A172 (cell line): ENCODE measurements at regions not wholly inside any gene's neighbourhood (a gene's known extent, or its start where the extent isn't known, plus 50 kb on each side); places are given as distances from the start of the nearest gene placed in this dataset.

ENCODE experiments used
- DNase-seq: peaks from one replicate; pipeline ENCODE4 v3.0.0-alpha.2; 2015; ENCODE audit warnings: low spot score

DNA sequence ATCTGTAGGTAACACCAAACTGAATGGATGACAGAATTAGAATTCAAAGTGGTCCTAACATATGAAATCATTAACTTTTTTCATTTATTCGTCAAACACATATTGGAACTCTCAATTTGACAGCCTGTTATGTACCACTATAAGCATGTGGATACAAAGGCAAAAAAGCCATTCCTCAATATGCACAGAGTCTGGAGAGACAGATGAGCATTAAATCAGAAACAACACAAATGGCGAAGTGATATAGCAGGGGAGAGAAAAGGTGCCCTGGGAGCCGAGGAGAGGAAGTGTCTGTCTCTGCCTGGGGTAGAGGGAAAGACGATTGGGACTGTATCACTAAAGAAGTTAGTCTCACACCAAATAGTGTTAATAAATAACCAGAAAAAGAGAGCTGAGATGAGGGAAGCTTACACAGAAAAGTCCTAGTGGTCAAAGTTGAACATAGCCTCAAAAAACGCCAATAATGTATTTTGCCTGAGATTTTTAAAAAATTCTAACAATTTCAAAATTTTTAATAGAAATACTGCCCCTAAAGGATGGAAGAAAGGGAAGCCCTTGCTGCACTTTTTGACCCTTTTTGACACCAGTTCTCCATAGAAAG is 417.5 kb downstream of the TUSC7 start:
- DNase-seq, result no peak

DNA sequence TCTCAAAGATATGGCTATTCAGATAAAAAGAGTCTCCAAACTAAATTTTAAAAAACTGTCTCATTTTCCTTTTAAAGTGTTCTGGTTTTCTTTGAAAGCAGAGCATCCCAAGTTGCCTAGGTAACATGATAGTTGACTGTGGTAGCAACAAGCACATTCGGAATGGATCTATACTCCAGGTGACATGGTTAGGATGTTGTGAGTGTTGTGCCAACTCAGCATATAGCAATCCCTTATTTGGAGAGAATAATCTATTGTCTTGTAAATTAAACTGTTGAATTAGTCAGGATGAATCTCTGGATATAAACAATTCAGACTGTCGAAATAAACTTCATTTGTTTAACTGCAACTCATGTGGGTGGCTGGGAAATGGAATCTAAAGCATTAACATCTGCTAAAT is 418.6 kb downstream of the TUSC7 start:
- DNase-seq, result no peak

GRCh38 chr3:117128872-117129271 is 419.3 kb downstream of the TUSC7 start:
- no peak for DNase-seq

- no peak for DNase-seq
Measured at GRCh38 chr3:117129516-117129915, 419.9 kb downstream of the TUSC7 start.

DNA sequence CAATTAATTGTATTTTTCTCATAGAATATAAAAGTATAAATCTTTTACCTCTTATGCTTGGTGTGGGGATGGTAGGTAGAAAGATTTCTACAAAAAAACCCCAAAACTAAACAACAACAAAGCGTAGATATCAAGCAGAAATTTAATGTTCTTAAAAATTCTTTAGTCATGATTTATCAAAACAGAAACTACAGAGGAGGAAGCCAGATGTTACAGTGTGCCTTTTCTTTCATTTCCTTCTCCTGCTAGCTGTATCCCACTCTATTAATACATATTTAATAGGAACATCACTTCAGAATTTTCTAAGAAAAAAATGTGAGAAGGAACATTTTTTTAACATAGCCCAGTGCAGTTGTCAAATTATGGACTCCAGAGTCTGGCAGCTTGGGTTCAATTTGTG is 420.6 kb downstream of the TUSC7 start:
- no peak for DNase-seq

- no peak for DNase-seq
Measured at GRCh38 chr3:117131259-117131658, 421.7 kb downstream of the TUSC7 start.

DNA sequence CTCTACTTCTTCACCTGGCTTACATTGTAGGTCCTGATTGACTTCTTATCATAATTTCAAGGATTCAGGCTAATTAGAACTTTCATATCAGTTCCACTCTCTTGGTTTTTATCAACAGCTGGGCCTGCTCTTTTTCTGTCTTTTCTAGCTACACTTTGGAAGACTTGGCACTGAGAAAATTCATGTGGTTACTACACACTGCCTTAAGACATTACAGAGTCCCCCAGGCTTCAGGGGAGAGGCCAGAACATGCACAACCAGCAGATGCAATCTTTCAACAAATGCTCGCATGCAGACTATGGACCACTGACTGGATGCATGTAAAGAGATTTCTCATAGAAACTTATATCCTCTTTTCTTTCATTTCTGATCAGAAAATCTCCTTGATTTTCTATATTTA is 423.5 kb downstream of the TUSC7 start:
- no peak for DNase-seq

DNA sequence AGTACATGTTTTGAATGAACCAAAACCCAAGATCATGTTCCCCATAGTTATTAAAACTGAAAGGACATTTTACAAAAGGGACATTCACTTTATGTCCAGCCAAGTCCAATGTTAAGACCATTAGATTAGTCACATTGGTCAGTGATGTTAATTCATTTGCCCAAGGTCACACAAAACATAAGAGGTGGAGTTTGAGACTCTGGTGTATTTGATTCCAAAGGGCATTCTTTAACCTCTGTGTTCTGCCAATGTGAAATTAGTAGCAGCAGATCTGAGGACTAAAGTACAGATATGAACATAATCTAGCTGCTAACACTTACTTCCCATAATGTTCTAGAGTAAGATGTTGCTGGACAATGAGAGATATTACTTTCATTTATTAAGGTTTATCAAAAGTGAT is 425.6 kb downstream of the TUSC7 start:
- no peak for DNase-seq

- no peak for DNase-seq
Measured at GRCh38 chr3:117136003-117136402, 426.4 kb downstream of the TUSC7 start.

- DNase-seq, result no peak
Measured at GRCh38 chr3:117137065-117137464, 427.5 kb downstream of the TUSC7 start.

DNA sequence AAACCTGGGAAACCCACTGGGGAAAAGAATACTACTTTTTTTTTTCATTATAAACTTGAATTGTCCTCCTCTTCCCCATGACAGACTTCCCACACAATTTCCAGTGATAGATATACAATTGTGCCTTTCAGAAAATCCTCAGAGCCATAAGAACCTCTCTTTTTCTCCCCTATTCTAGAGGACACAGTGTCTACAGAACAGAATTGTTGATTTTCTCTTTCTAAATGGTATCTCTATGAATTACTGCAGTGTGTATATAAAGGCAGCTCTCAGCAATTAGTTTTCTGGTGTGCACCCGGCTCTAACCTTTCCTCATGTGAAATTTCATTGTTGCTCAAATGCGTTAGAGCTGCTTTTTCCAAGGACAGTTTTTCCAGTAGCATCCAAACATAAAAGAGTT is 430.1 kb downstream of the TUSC7 start:
- no peak for DNase-seq

GRCh38 chr3:117141812-117142211 is 432.2 kb downstream of the TUSC7 start:
- DNase-seq, result no peak

GRCh38 chr3:117144853-117145252 is 435.3 kb downstream of the TUSC7 start:
- DNase-seq, result no peak

DNA sequence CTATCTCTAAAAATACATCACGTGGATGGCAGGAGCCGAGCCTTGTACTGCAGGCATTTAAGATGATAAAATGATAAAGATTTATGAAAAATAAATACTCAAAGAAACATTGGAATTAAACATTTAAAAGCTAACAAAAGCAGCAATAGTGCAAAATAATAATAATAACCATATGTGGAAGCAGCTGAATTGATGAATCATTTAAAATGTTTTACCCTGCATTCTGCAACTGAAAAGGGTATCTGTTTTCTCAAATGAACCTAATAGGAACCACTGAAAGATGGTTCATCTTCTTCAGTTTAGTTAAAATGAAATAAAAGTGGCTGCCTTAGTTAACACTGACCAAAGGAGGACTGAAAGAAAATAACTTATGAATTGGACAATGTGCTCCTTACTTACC is 436.1 kb downstream of the TUSC7 start:
- DNase-seq, result no peak

GRCh38 chr3:117146571-117146970 is 437.0 kb downstream of the TUSC7 start:
- no peak for DNase-seq

DNA sequence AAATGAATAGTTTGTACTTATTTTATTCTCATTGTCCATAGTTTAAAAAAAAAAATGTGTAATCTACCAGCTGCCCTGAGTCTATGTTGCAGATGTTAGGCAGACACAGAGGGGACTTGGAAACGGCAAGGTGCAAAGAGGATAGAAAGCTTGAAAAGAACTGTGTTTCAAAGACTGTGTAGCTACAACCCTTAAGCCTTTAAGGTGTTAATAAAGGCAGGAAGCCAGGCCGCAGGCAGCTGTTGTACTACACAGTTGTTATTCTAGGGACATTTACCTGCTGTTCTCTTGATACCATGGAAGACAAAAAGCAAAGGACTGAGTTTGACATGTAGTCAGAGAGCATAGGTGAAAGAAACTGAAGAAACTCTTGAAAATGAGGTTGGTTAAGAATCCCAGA is 440.0 kb downstream of the TUSC7 start:
- DNase-seq, result no peak

DNA sequence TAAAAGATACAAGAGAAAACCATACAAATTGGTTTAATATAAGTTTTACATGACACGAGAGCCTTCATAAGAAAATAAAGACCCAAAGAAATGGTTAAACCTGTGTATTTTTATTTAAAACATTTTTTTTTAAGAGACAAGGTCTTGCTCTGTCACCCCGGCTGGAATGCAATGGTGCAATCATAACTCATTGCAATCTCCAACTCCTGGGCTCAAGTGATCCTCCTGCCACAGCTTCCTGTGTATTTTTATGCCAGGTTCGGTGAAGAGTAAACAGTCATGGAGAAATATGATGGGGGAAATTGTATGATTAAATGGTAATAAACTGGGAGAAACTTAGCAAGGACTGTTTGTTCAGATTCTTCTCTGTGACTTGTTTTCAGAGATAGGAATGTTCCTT is 441.0 kb downstream of the TUSC7 start:
- no peak for DNase-seq

- no peak for DNase-seq
Measured at GRCh38 chr3:117160176-117160575, 450.6 kb downstream of the TUSC7 start.

DNA sequence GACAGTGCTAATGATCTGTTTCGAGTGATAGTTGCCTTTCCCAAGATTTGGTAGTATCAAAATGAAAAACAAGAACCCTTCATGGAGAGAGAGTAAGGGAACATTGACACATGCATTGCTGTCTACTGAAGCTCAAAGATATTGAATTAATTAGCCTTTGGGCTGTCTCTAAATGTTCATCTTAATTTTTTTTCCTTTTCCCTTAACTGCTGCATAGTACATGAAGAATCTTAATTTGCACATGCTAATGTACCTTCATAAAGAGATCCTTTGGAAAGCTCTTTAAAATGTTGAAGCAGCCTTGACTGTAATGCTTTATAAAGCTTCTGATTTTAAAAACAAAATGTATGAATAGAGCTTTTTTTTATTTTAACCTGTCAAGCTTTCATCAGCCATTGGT is 452.2 kb downstream of the TUSC7 start:
- no peak for DNase-seq

GRCh38 chr3:117165176-117165575 is 455.6 kb downstream of the TUSC7 start:
- DNase-seq, result no peak

DNA sequence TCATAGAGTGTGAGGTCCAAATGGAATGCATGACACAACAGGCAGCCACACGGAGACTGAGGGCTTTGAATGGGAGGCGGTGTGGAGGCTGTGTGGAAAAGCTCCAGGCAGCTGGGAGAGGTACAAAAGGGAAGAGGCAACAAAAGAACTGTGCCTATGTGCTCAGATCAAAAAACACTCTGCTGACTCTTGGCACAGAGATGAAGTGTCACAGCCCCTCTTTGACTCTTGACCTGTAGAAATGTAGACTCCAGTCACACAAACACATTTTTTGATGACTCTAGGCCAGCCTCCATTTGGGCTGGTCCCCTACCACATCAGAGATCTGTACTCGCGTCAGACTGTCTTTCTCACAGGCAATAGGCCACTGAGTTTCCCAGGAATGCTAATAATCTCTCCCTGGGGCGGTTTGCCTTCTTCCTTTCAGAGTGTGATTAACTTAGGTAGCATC is 456.0 kb downstream of the TUSC7 start:
- DNase-seq, result no peak

DNA sequence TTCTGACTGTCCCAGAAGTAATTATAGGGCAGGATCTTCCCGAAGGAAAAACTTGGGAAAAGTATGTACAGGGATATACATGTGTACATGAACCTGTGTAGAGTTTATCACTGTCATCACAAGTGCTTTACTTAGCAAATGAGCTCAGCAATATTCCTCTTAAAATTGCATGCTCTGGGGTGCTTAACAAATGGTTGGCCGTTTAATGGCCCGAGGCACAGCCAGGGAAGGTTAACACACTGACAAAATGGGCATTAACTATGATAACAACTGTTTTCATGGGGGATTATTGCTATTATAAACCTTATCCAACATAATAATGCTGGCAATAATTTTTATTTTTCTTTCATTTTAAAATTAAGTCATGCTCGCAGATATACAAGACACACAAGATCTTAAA is 459.3 kb downstream of the TUSC7 start:
- no peak for DNase-seq

DNA sequence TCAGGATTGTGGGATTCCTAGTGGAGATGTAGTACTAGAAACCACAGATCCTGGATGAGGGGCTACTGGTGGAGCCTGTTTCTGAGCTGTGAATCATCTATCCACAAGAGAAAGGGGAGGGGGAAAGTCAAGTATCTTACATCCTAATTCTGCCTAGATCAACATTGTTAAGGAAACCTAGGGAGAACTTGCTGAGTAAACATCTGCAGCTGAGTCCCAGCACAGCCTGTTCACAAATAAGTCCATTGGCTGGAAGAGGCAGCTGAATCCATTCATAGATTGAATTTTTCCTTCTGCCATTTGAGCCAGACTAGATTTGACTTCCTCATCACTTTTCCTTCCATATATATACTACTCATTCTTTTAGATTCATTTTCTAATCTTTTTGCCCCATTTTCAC is 460.5 kb downstream of the TUSC7 start:
- no peak for DNase-seq

GRCh38 chr3:117171124-117171523 is 461.5 kb downstream of the TUSC7 start:
- DNase-seq, result no peak

DNA sequence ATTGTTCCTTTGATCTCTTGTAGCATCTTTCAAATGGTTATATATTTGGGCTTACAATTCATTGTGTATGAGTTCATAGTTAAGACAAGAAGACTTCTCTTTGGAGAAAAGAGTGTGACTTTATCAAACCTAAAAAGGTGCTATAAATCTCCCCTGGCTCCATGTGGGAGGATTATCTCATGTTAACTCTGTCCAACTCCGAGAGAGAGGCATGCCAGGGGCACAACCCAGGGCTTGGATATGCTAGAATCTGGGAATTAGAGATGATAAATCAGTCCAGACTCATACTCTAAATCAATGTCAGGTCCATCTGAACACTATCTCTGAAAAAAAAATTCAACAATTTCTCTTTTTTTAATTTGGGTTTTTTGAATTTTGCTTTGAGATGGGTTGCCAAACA is 462.8 kb downstream of the TUSC7 start:
- no peak for DNase-seq
